Neuronal stem cell (in vitro differentiated cells): ENCODE measurements at regions not wholly inside any gene's neighbourhood (a gene's known extent, or its start where the extent isn't known, plus 50 kb on each side); places are given as distances from the start of the nearest gene placed in this dataset.

Source experiments
- DNase-seq: peaks from one replicate; pipeline ENCODE4 v3.0.0-alpha.2; 2013; ENCODE audit warnings: low spot score
- H2AFZ ChIP-seq: one replicate; pipeline ENCODE4 v1.6.1; 2013; ENCODE audit warnings: mild to moderate bottlenecking, low read length, inconsistent platforms
- H2AK5ac ChIP-seq: 2 replicates; pipeline ENCODE4 v1.6.1; 2013; ENCODE audit warnings: low read depth, mild to moderate bottlenecking, inconsistent platforms, low read length, moderate library complexity, mixed read lengths
- H2BK120ac ChIP-seq: 2 replicates; pipeline ENCODE4 v1.6.1; 2013; ENCODE audit warnings: low read depth, mild to moderate bottlenecking, inconsistent platforms, low read length, moderate library complexity, mixed read lengths
- H2BK12ac ChIP-seq: one replicate; pipeline ENCODE4 v1.6.1; 2013; ENCODE audit warnings: low read length, inconsistent platforms
- H2BK15ac ChIP-seq: 2 replicates; pipeline ENCODE4 v1.6.1; 2013; ENCODE audit warnings: mild to moderate bottlenecking, low read length, inconsistent platforms, mixed read lengths
- H2BK5ac ChIP-seq: one replicate; pipeline ENCODE4 v1.6.1; 2013; ENCODE audit warnings: inconsistent platforms, mild to moderate bottlenecking, low read length, moderate library complexity
- H3K14ac ChIP-seq: one replicate; pipeline ENCODE4 v1.6.1; 2013; ENCODE audit warnings: low read length, inconsistent platforms
- H3K18ac ChIP-seq: 2 replicates; pipeline ENCODE4 v1.6.1; 2013; ENCODE audit warnings: low read length, inconsistent platforms
- H3K23ac ChIP-seq: 2 replicates; pipeline ENCODE4 v1.6.1; 2013; ENCODE audit warnings: low read depth, mild to moderate bottlenecking, mixed read lengths, low read length, inconsistent platforms; ENCODE audit not compliant: poor library complexity
- H3K27ac ChIP-seq: replicated peaks from 3 replicates; pipeline ENCODE4 v1.5.1; 2013; ENCODE audit warnings: low read length, inconsistent platforms
- H3K27me3 ChIP-seq, 3 experiments: 2 replicates each; pipeline ENCODE4 v1.6.1; 2013; ENCODE audit warnings: low read length in 3 of 3, mild to moderate bottlenecking in 2 of 3, inconsistent platforms in 1 of 3, low read depth in 1 of 3, mixed read lengths in 1 of 3, moderate library complexity in 1 of 3; ENCODE audit not compliant: control insufficient read depth in 3 of 3, insufficient read depth in 3 of 3
- H3K36me3 ChIP-seq, 2 donors: replicated peaks in 1 of 2; 2 replicates each; pipeline ENCODE4 v1.6.1; 2013; ENCODE audit warnings: low read length in 2 of 2; ENCODE audit not compliant: control insufficient read depth in 2 of 2, insufficient read depth in 2 of 2
- H3K4ac ChIP-seq: 2 replicates; pipeline ENCODE4 v1.6.1; 2013; ENCODE audit warnings: inconsistent platforms, mild to moderate bottlenecking, low read length, moderate library complexity
- H3K4me1 ChIP-seq, 2 donors: 1 replicate in 1 of 2; 2 replicates in 1 of 2; pipeline ENCODE4 v1.6.1; 2013; ENCODE audit warnings: low read length in 2 of 2, low read depth in 1 of 2; ENCODE audit not compliant: control insufficient read depth in 2 of 2, insufficient read depth in 1 of 2
- H3K4me2 ChIP-seq: one replicate; pipeline ENCODE4 v1.6.1; 2013; ENCODE audit warnings: mild to moderate bottlenecking, low read length, inconsistent platforms; ENCODE audit not compliant: insufficient read depth, poor library complexity, severe bottlenecking
- H3K4me3 ChIP-seq, 2 donors: 2 replicates each; pipeline ENCODE4 v1.5.1; 2013; ENCODE audit warnings: low read length in 2 of 2, mild to moderate bottlenecking in 2 of 2, inconsistent platforms in 1 of 2, moderate library complexity in 1 of 2
- H3K79me1 ChIP-seq: one replicate; pipeline ENCODE4 v1.6.1; 2013; ENCODE audit warnings: low read depth, mild to moderate bottlenecking, inconsistent platforms, low read length, moderate library complexity
- H3K9ac ChIP-seq: one replicate; pipeline ENCODE4 v1.6.1; 2013; ENCODE audit warnings: mild to moderate bottlenecking, low read depth, low read length, inconsistent platforms; ENCODE audit not compliant: poor library complexity
- H3K9me3 ChIP-seq, 2 donors: replicated peaks in 1 of 2; 2 replicates each; pipeline versions ENCODE3 to v1.6.1; 2013; ENCODE audit warnings: low read length in 2 of 2, mild to moderate bottlenecking in 2 of 2, inconsistent platforms in 1 of 2, low read depth in 1 of 2, mixed read lengths in 1 of 2, moderate library complexity in 1 of 2; ENCODE audit not compliant: control insufficient read depth in 2 of 2, insufficient read depth in 1 of 2
- H4K8ac ChIP-seq: one replicate; pipeline ENCODE4 v1.6.1; 2013; ENCODE audit warnings: low read depth, mild to moderate bottlenecking, inconsistent platforms, low read length, moderate library complexity
- H4K91ac ChIP-seq: one replicate; pipeline ENCODE4 v1.6.1; 2013; ENCODE audit warnings: low read length, low read depth, mild to moderate bottlenecking, inconsistent platforms; ENCODE audit not compliant: poor library complexity
- WGBS, 2 donors: extraction: QIAGEN DNeasy Blood & Tissue Kit; methylation state at CpG; one replicate each; pipeline ENCODE4 v1.1.7; 2013; ENCODE audit warnings: missing lambda C conversion rate in 2 of 2, mixed read lengths in 1 of 2; ENCODE audit not compliant: insufficient read length in 2 of 2, insufficient replicate concordance in 1 of 2; ENCODE audit errors: extremely low coverage in 2 of 2; 5-methylcytosine and 5-hydroxymethylcytosine counted together

DNA sequence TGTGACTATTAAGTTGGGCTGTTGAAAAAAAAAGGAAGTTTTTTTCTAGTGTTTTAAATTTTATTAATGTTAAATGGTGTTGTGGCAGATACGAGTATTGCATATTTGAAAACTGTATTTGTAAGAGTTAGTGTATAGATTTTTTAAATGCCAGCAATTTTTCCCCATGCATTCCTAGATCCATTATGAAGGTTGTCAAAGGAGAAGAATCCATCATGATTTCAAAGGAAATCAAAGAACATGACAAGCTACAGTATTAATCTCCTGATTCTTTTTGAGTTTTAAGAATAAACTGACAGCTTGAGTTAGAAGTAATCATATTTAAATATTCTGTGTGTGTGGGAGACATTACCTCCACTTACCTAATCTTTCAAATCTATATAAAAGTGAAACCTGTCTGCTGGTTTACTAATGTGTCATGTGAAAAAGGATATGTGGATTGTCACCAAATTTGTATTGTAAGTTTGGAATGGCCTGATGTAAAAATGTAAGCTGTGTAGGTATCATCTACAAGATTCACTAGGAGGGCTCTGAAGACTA lies 111.0 kb upstream of the HS3ST5 start:
- no peak overlapping the region for H3K4me2 ChIP-seq
- H2AK5ac ChIP-seq: no peak overlapping the region
- no peaks in the 10 kb centered on the region for H3K4me1 ChIP-seq
- no peak overlapping the region for H3K14ac ChIP-seq
- H3K23ac ChIP-seq: no peak overlapping the region
- WGBS, 2 donors: 100% methylated on average over 1 of the region's 1 CpG; no CpG with 5 or more reads in 1 of the 2 donors
- no peak overlapping the region for H3K27ac ChIP-seq
- H2BK120ac ChIP-seq: no peak overlapping the region
- no peak overlapping the region for H2BK12ac ChIP-seq
- no peak overlapping the region for H3K9ac ChIP-seq
- H4K8ac ChIP-seq: no peak overlapping the region
- no peak overlapping the region for H4K91ac ChIP-seq
- H3K27me3 ChIP-seq: peaks cover 0 to 3% (median 0%) of the 10 kb centered on the region in 3 experiments
- no peaks in the 10 kb centered on the region for H3K79me1 ChIP-seq
- H3K9me3 ChIP-seq: no peaks in the 10 kb centered on the region
- no peak overlapping the region for H2BK5ac ChIP-seq
- H3K4me3 ChIP-seq: no peak overlapping the region
- H3K36me3 ChIP-seq: no peaks in the 10 kb centered on the region
- no peak overlapping the region for H3K4ac ChIP-seq
- no peak overlapping the region for H3K18ac ChIP-seq
- DNase-seq: no peak
- H2BK15ac ChIP-seq: no peak overlapping the region
- H2AFZ ChIP-seq: no peak overlapping the region

DNA sequence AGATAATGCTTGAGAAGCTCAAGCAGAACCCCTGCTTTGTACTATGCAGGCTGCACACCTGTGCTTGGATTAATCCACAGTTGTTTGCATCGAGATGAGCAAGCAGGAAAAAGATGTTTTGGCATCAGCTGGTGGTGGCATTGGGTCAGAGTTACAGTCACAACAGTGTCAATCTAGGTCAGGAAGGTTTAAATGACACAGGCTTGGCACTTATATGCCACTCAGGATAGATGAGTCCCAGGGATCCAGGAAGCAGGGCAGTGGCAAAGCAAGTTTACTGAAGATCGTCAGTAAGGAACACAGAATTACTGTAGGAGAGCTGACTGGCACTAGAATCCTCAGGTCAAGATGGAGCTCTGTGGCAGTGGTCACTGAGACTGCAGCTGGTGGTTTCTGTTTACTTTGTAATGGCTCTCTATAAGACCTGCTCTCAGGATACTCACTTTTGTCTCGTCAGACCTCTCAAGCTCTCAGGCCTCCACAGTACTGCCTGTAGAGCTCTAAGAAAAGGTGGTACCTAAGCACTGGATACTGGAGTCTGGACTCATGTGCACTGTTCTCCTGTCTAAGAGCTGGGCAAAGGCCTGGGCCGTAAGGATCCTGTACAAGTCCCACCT lies 110.1 kb upstream of the HS3ST5 start:
- no peaks in the 10 kb centered on the region for H3K36me3 ChIP-seq
- peaks cover 0 to 5% (median 0%) of the 10 kb centered on the region in 3 experiments for H3K27me3 ChIP-seq
- no peak overlapping the region for H3K9ac ChIP-seq
- no peak overlapping the region for H2BK120ac ChIP-seq
- no peak overlapping the region for H2AK5ac ChIP-seq
- DNase-seq: no peak
- H3K9me3 ChIP-seq: no peaks in the 10 kb centered on the region
- no CpG with 5 or more reads among the region's 4 CpGs for WGBS, 2 donors
- no peak overlapping the region for H3K27ac ChIP-seq
- H3K14ac ChIP-seq: no peak overlapping the region
- H3K4ac ChIP-seq: no peak overlapping the region
- no peak overlapping the region for H3K4me2 ChIP-seq
- no peak overlapping the region for H4K8ac ChIP-seq
- no peak overlapping the region for H2BK15ac ChIP-seq
- no peak overlapping the region for H3K4me3 ChIP-seq
- no peak overlapping the region for H3K23ac ChIP-seq
- no peaks in the 10 kb centered on the region for H3K4me1 ChIP-seq
- H2BK12ac ChIP-seq: no peak overlapping the region
- no peak overlapping the region for H2AFZ ChIP-seq
- H3K18ac ChIP-seq: no peak overlapping the region
- no peak overlapping the region for H2BK5ac ChIP-seq
- no peaks in the 10 kb centered on the region for H3K79me1 ChIP-seq
- no peak overlapping the region for H4K91ac ChIP-seq

DNA sequence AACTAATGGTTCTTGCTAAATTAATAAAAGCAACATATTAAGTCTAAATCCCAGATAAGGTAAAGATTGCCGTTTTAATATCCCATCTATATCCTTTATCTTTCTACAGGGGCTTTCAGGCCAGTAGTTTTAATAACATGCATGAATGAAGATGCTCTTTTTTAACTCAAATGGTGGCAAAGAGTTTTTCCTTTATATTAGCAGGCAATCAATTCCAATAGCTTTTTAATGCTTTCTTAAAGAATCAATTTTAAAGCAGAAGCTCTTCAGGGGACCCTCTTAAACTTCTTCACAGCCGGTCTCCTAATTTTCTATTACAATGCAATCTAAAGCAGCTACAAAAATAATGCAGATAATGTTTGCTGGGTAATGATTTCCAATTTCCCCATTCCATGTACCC lies 107.8 kb upstream of the HS3ST5 start:
- Histone ChIP-seq H2BK120ac (no peak overlapping the region), H3K4me1 (no peaks in the 10 kb centered on the region), H2AFZ (no peak overlapping the region), H3K4ac (no peak overlapping the region), H3K9ac (no peak overlapping the region), H2AK5ac (no peak overlapping the region), H2BK12ac (no peak overlapping the region), H4K8ac (no peak overlapping the region), H4K91ac (no peak overlapping the region), H3K27me3 (peaks cover 0 to 15% (median 0%) of the 10 kb centered on the region in 3 experiments), H3K23ac (no peak overlapping the region), H3K18ac (no peak overlapping the region), H3K9me3 (no peaks in the 10 kb centered on the region), H3K4me3 (no peak overlapping the region), H2BK5ac (no peak overlapping the region), H3K4me2 (no peak overlapping the region), H3K14ac (no peak overlapping the region), H3K36me3 (no peaks in the 10 kb centered on the region), H3K27ac (no peak overlapping the region), H3K79me1 (no peaks in the 10 kb centered on the region), H2BK15ac (no peak overlapping the region)
- DNase-seq: no peak
- no CpG with 5 or more reads among the region's 2 CpGs for WGBS, 2 donors

DNA sequence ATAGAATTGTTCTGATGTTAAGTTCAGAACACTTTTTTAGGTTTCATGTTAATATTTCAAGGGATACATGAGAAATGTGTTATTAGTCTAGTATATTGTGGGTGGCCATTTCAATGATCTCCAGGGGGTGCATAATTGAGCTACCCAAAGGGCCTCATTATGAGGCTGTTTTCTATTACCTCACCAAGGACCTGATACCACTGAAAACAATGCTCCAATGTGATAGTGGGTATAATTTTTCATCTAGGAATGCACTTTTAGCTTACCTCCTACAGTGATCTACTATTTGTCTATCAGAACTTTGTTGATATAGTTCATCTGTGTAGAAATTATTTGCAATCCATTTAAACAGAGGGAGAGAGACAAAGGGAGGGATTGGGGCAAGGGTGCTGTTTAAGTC lies 106.8 kb upstream of the HS3ST5 start:
- Histone ChIP-seq H3K4me2 (no peak overlapping the region), H2AK5ac (no peak overlapping the region)

More for the DNA sequence above, 106.8 kb upstream of the HS3ST5 start:
- Histone ChIP-seq H3K4me3 (no peak overlapping the region), H3K79me1 (no peaks in the 10 kb centered on the region), H3K23ac (no peak overlapping the region), H2BK120ac (no peak overlapping the region), H3K9me3 (no peaks in the 10 kb centered on the region), H3K4ac (no peak overlapping the region), H3K27ac (no peak overlapping the region), H3K14ac (no peak overlapping the region), H4K8ac (no peak overlapping the region), H2BK15ac (no peak overlapping the region), H3K4me1 (no peaks in the 10 kb centered on the region), H4K91ac (no peak overlapping the region), H2BK5ac (no peak overlapping the region), H3K36me3 (no peaks in the 10 kb centered on the region), H2BK12ac (no peak overlapping the region), H3K9ac (no peak overlapping the region), H3K18ac (no peak overlapping the region), H2AFZ (no peak overlapping the region), H3K27me3 (peaks cover 0 to 23% (median 0%) of the 10 kb centered on the region in 3 experiments)
- no peak for DNase-seq
